H1 (cell line): ENCODE measurements at regions not wholly inside any gene's neighbourhood (a gene's known extent, or its start where the extent isn't known, plus 50 kb on each side); places are given as distances from the start of the nearest gene placed in this dataset.

Source experiments
- CTCF ChIA-PET: fragments of 300-600 bp; sonication (Branson Sonifier 250); formaldehyde crosslinking; loops from one replicate; lab custom pipeline; 2021; ENCODE audit not compliant: partially characterized antibody; lab: Charles Lee
- POLR2A ChIA-PET: fragments of 300-600 bp; sonication (Branson Sonifier 250); formaldehyde crosslinking; loops from one replicate; lab custom pipeline; 2021; ENCODE audit warnings: inconsistent platforms; ENCODE audit not compliant: partially characterized antibody; lab: Charles Lee
- DNase-seq, 2 experiments: peaks; one replicate each; pipeline versions ENCODE4 v3.0.0 to v3.0.0-alpha.2; 2010 to 2022; ENCODE audit warnings: low spot score in 2 of 2, low read depth in 1 of 2, mixed read lengths in 1 of 2
- FAIRE-seq: peaks from 2 replicates; lab custom pipeline; 2011; peaks lifted over from hg19 to GRCh38; lab: Jason Lieb, UNC
- H2AFZ ChIP-seq: 2 replicates; pipeline ENCODE4 v1.8.1; 2012; ENCODE audit warnings: low read length, inconsistent platforms
- H2AK5ac ChIP-seq: 2 replicates; pipeline ENCODE4 v1.6.1; 2013; ENCODE audit warnings: low read depth, low read length
- H2BK120ac ChIP-seq: replicated peaks from 2 replicates; pipeline ENCODE3; 2013; ENCODE audit warnings: low read depth, low read length, inconsistent platforms
- H2BK12ac ChIP-seq: 2 replicates; pipeline ENCODE4 v1.6.1; 2013; ENCODE audit warnings: low read depth, low read length
- H2BK15ac ChIP-seq: 2 replicates; pipeline ENCODE4 v1.6.1; 2013; ENCODE audit warnings: low read length
- H2BK20ac ChIP-seq: 2 replicates; pipeline ENCODE4 v1.6.1; 2013; ENCODE audit warnings: low read length
- H2BK5ac ChIP-seq: 2 replicates; pipeline ENCODE4 v1.6.1; 2013; ENCODE audit warnings: low read depth, low read length
- H3K14ac ChIP-seq: 2 replicates; pipeline ENCODE4 v1.6.1; 2013; ENCODE audit warnings: inconsistent platforms; ENCODE audit not compliant: insufficient read length
- H3K18ac ChIP-seq: 2 replicates; pipeline ENCODE4 v1.6.1; 2013; ENCODE audit warnings: low read length; ENCODE audit errors: extremely low read depth
- H3K23ac ChIP-seq: 2 replicates; pipeline ENCODE4 v1.6.1; 2013; ENCODE audit warnings: inconsistent platforms; ENCODE audit not compliant: insufficient read length
- H3K23me2 ChIP-seq: 2 replicates; pipeline ENCODE4 v1.6.1; 2013; ENCODE audit warnings: low read depth, low read length
- H3K27ac ChIP-seq: 2 replicates; pipeline ENCODE4 v1.6.1; 2011; ENCODE audit warnings: low read depth, low read length, inconsistent platforms
- H3K27me3 ChIP-seq, 4 experiments: replicated peaks in 1 of 4; 1 replicate in 1 of 4; 2 replicates in 3 of 4; pipeline versions ENCODE4 v1.6.1 to v1.8.1; 2011 to 2013; ENCODE audit warnings: low read length in 3 of 4, mild to moderate bottlenecking in 3 of 4, inconsistent platforms in 2 of 4, mixed read lengths in 2 of 4, moderate library complexity in 1 of 4; ENCODE audit not compliant: control insufficient read depth in 3 of 4, insufficient read depth in 3 of 4; ENCODE audit errors: extremely low read depth in 1 of 4
- H3K36me3 ChIP-seq, 4 experiments: 2 replicates each; pipeline versions ENCODE4 v1.6.1 to v1.8.1; 2011 to 2013; ENCODE audit warnings: mild to moderate bottlenecking in 4 of 4, low read length in 3 of 4, moderate library complexity in 2 of 4, control low read depth in 1 of 4, inconsistent platforms in 1 of 4; ENCODE audit not compliant: insufficient read depth in 4 of 4, control insufficient read depth in 2 of 4
- H3K4ac ChIP-seq: replicated peaks from 2 replicates; pipeline ENCODE3; 2013; ENCODE audit warnings: low read length, low read depth, mixed read lengths, inconsistent platforms; ENCODE audit not compliant: insufficient read length
- H3K4me1 ChIP-seq, 4 experiments: replicated peaks in 1 of 4; 1 replicate in 1 of 4; 2 replicates in 3 of 4; pipeline versions ENCODE4 v1.6.1 to v1.8.1; 2011 to 2013; ENCODE audit warnings: low read length in 3 of 4, inconsistent platforms in 2 of 4, mixed read lengths in 1 of 4; ENCODE audit not compliant: insufficient read depth in 4 of 4, control insufficient read depth in 3 of 4
- H3K4me2 ChIP-seq, 2 experiments: 2 replicates each; pipeline versions ENCODE4 v1.6.1 to v1.8.1; 2011 to 2013; ENCODE audit warnings: low read depth in 2 of 2, low read length in 2 of 2, control low read depth in 1 of 2, inconsistent platforms in 1 of 2, mild to moderate bottlenecking in 1 of 2; ENCODE audit not compliant: insufficient read depth in 1 of 2
- H3K4me3 ChIP-seq, 4 experiments: fragments of 200-600, 300-600 bp in 1 of 4; sonication (generic), shearing (Covaris generic), sonication (Bioruptor Twin) in 1 of 4; 2 replicates each; pipeline versions ENCODE4 v1.5.1 to v1.8.1; 2011 to 2016; ENCODE audit warnings: low read length in 4 of 4, low read depth in 3 of 4, control low read depth in 2 of 4, inconsistent platforms in 2 of 4, mild to moderate bottlenecking in 2 of 4, mixed read lengths in 1 of 4, moderate library complexity in 1 of 4; ENCODE audit not compliant: insufficient read depth in 2 of 4; ENCODE audit errors: extremely low read depth in 1 of 4
- H3K56ac ChIP-seq: replicated peaks from 2 replicates; pipeline ENCODE3; 2013; ENCODE audit warnings: low read depth, mild to moderate bottlenecking, mixed read lengths, low read length, inconsistent platforms; ENCODE audit not compliant: insufficient read length
- H3K79me1 ChIP-seq: 2 replicates; pipeline ENCODE4 v1.6.1; 2013; ENCODE audit warnings: low read depth, low read length, control low read depth
- H3K79me2 ChIP-seq, 2 experiments: 2 replicates each; pipeline versions ENCODE4 v1.6.1 to v1.8.1; 2012 to 2013; ENCODE audit warnings: low read length in 2 of 2, mild to moderate bottlenecking in 2 of 2, inconsistent platforms in 1 of 2; ENCODE audit not compliant: insufficient read depth in 2 of 2, control insufficient read depth in 1 of 2
- H3K9ac ChIP-seq, 4 experiments: replicated peaks in 1 of 4; 1 replicate in 1 of 4; 2 replicates in 3 of 4; pipeline versions ENCODE4 v1.6.1 to v1.8.1; 2011 to 2013; ENCODE audit warnings: low read depth in 3 of 4, low read length in 3 of 4, control low read depth in 2 of 4, mild to moderate bottlenecking in 2 of 4, moderate library complexity in 2 of 4, inconsistent platforms in 1 of 4; ENCODE audit errors: extremely low read depth in 1 of 4
- H3K9me3 ChIP-seq, 2 experiments: 2 replicates each; pipeline versions ENCODE4 v1.6.1 to v1.8.1; 2012 to 2013; ENCODE audit warnings: mild to moderate bottlenecking in 2 of 2, moderate library complexity in 2 of 2, control low read depth in 1 of 2, inconsistent platforms in 1 of 2, low read depth in 1 of 2, low read length in 1 of 2, mixed read lengths in 1 of 2; ENCODE audit not compliant: insufficient read depth in 2 of 2
- H4K20me1 ChIP-seq, 2 experiments: replicated peaks in 1 of 2; 2 replicates each; pipeline versions ENCODE3 to v1.8.1; 2011 to 2013; ENCODE audit warnings: inconsistent platforms in 2 of 2, low read length in 2 of 2, mild to moderate bottlenecking in 1 of 2; ENCODE audit not compliant: insufficient read depth in 2 of 2, control insufficient read depth in 1 of 2
- H4K5ac ChIP-seq: 2 replicates; pipeline ENCODE4 v1.6.1; 2013; ENCODE audit warnings: low read length, low read depth, mixed read lengths, inconsistent platforms; ENCODE audit not compliant: insufficient read length
- H4K8ac ChIP-seq: 2 replicates; pipeline ENCODE4 v1.8.0; 2013; ENCODE audit warnings: mild to moderate bottlenecking, moderate library complexity, low read length, inconsistent platforms; ENCODE audit not compliant: insufficient read depth; ENCODE audit errors: extremely low read depth
- H4K91ac ChIP-seq: replicated peaks from 2 replicates; pipeline ENCODE3; 2013; ENCODE audit warnings: low read length, mixed read lengths, inconsistent platforms; ENCODE audit not compliant: insufficient read length
- JUN ChIP-seq: IDR thresholded peaks from 2 replicates; pipeline ENCODE4 v1.6.1; 2011; ENCODE audit warnings: low read depth, mild to moderate bottlenecking, improper control_type of control experiment, low read length
- KDM4A ChIP-seq: IDR thresholded peaks from one replicate; pipeline ENCODE4 v1.7.1; 2012; ENCODE audit warnings: low read depth, mild to moderate bottlenecking, moderate library complexity, low read length, inconsistent platforms; ENCODE audit not compliant: severe bottlenecking
- POU5F1 ChIP-seq: IDR thresholded peaks from 2 replicates; pipeline ENCODE4 v1.6.1; 2011; ENCODE audit warnings: low read depth, mild to moderate bottlenecking, low read length, moderate library complexity
- WGBS, 2 experiments: shearing (Covaris generic) in 1 of 2; methylation state at CpG; one replicate each; pipeline versions ENCODE4 v1.1.6 to v1.1.7; 2013 to 2015; ENCODE audit warnings: low lambda C conversion rate in 2 of 2, mixed read lengths in 2 of 2, inconsistent platforms in 1 of 2, low coverage in 1 of 2, missing lambda C conversion rate in 1 of 2; ENCODE audit not compliant: insufficient replicate concordance in 2 of 2, insufficient coverage in 1 of 2, insufficient read length in 1 of 2; ENCODE audit errors: extremely low coverage in 1 of 2, missing lambda C conversion rate in 1 of 2; 5-methylcytosine and 5-hydroxymethylcytosine counted together

DNA sequence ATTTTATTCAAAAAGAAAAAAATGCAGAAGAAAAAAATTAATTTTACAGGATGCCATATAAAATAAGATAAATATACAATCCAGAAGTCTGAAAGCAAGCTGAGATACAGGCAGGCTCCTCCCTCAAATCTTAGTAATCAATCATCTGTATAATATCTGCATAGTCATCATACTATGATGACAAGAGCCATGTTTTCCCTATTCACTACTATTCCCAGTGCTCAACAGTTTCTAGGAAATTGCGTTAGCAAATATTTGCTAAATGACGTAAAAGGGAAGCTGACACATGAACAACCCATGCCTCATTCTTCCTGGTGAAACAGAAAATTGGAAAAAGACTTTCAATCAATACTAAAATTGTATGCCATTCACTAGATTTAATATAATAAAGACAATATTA lies 793.2 kb downstream of the SUCLG1 start:
- no peaks in the 10 kb centered on the region; the same call in 1 of the 2 replicates for H3K23me2 ChIP-seq
- no peak overlapping the region for H3K14ac ChIP-seq
- no peak overlapping the region for H2BK20ac ChIP-seq
- ChIA-PET POLR2A (no interaction called here), CTCF (no interaction called here)
- H4K91ac ChIP-seq = no peak overlapping the region
- H3K4ac ChIP-seq = no peak overlapping the region
- no peak for DNase-seq
- no peak overlapping the region for H2BK15ac ChIP-seq
- no peak overlapping the region for H3K23ac ChIP-seq
- no peak for FAIRE-seq
- H3K56ac ChIP-seq = no peak overlapping the region
- no peaks in the 10 kb centered on the region for H3K36me3 ChIP-seq
- no peak overlapping the region for H4K5ac ChIP-seq
- no peaks in the 10 kb centered on the region for H4K20me1 ChIP-seq
- no peaks in the 10 kb centered on the region for H3K79me2 ChIP-seq
- no peak overlapping the region for H4K8ac ChIP-seq
- H2BK12ac ChIP-seq = no peak overlapping the region
- H3K79me1 ChIP-seq = no peaks in the 10 kb centered on the region
- no peaks in the 10 kb centered on the region for H3K27me3 ChIP-seq
- no peak overlapping the region for H3K9ac ChIP-seq
- no peak overlapping the region for H3K4me2 ChIP-seq
- H2AFZ ChIP-seq = no peak overlapping the region
- 91% methylated on average over 2 of the region's 2 CpGs; no CpG with 5 or more reads in 1 of the 2 experiments for WGBS, 2 experiments
- H3K4me3 ChIP-seq = no peak overlapping the region
- no peak for TF ChIP-seq JUN
- no peak for TF ChIP-seq POU5F1
- TF ChIP-seq KDM4A = no peak
- TF ChIP-seq, all 59 proteins: peak for 0
- Histone ChIP-seq H3K9me3 (no peaks in the 10 kb centered on the region), H3K4me1 (no peaks in the 10 kb centered on the region), H2AK5ac (no peak overlapping the region), H2BK120ac (no peak overlapping the region), H3K27ac (no peak overlapping the region), H3K18ac (no peak overlapping the region), H2BK5ac (no peak overlapping the region)
